Breast epithelium (tissue), 4 donors: ENCODE measurements at regions not wholly inside any gene's neighbourhood (a gene's known extent, or its start where the extent isn't known, plus 50 kb on each side); places are given as distances from the start of the nearest gene placed in this dataset.

ENCODE experiments used
- DNase-seq, 2 donors: peaks; one replicate each; pipeline ENCODE4 v3.0.0-alpha.2; 2019; ENCODE audit warnings: low spot score in 2 of 2
- H3K27ac ChIP-seq, 2 donors: fragments of 200-600 bp; sonication (generic) in 1 of 2; one replicate each; pipeline ENCODE4 v1.5.1; 2016 to 2019; ENCODE audit warnings: mild to moderate bottlenecking in 1 of 2
- H3K27me3 ChIP-seq, 2 donors: fragments of 200-600 bp; sonication (generic) in 1 of 2; one replicate each; pipeline versions ENCODE4 v1.5.1 to v1.6.0; 2017 to 2019; ENCODE audit warnings: control low read depth in 1 of 2, mild to moderate bottlenecking in 1 of 2
- H3K36me3 ChIP-seq: fragments of 200-600 bp; one replicate; pipeline ENCODE4 v1.5.1; 2019
- H3K4me1 ChIP-seq, 2 donors: fragments of 200-600 bp; sonication (generic); one replicate each; pipeline ENCODE4 v1.5.1; 2016 to 2019; ENCODE audit warnings: control low read depth in 1 of 2
- H3K4me3 ChIP-seq, 3 donors: fragments of 200-600 bp; sonication (generic); 1 replicate in 2 of 3; 2 replicates in 1 of 3; pipeline ENCODE4 v1.5.1; 2016 to 2019; ENCODE audit warnings: mild to moderate bottlenecking in 3 of 3, moderate library complexity in 2 of 3
- H3K9me3 ChIP-seq, 2 donors: fragments of 200-600 bp; sonication (generic) in 1 of 2; one replicate each; pipeline ENCODE4 v1.5.1; 2016 to 2019; ENCODE audit warnings: control low read depth in 1 of 2
- POLR2A ChIP-seq: fragments of 450-650 bp; IDR thresholded peaks from one replicate; pipeline ENCODE4 v1.6.1; 2016; ENCODE audit warnings: antibody characterized with exemption, mild to moderate bottlenecking, moderate library complexity
- POLR2AphosphoS5 ChIP-seq, 3 donors: sonication (generic); formaldehyde crosslinking; IDR thresholded peaks; one replicate each; pipeline ENCODE4 v1.6.1; 2017; ENCODE audit warnings: antibody characterized with exemption in 3 of 3
- intact Hi-C: fragments of 100-400 bp; cut with DNase I; formaldehyde crosslinking; loops from one replicate; pipeline ENCODE4 v1.15.1; 2023; ENCODE audit warnings: low total_unique reads
- TF ChIP-seq, protein P1 (sequence below), 3 donors: fragments of 450-650 bp; IDR thresholded peaks; one replicate each; pipeline ENCODE4 v1.5.1; 2016 to 2017; ENCODE audit warnings: antibody characterized with exemption in 3 of 3, mild to moderate bottlenecking in 3 of 3, moderate library complexity in 3 of 3

DNA sequence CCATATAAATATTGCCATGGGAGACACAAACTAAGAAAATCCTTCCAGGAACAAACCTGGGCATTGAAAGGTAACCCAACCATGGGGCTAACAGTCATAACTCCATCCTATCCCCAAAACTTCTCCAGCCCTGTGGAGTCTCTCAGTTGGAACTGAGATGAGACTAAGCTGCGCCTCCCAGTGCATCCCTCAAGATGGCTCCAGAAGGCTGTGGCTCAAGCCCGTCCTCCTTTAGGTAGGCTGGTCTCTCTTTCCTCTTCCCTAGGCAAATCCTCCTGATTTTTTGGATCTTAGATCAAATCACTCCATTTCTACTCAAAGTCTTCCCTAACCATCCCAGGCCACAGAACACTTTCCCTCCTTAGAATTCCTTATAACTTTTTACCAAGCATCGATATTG, 364.3 kb upstream of the CCDC196 start:
- TF ChIP-seq POLR2A (no peak), POLR2AphosphoS5 (IDR thresholded peaks at IDR 0.05) (no peak)
- TF ChIP-seq, protein P1, sequence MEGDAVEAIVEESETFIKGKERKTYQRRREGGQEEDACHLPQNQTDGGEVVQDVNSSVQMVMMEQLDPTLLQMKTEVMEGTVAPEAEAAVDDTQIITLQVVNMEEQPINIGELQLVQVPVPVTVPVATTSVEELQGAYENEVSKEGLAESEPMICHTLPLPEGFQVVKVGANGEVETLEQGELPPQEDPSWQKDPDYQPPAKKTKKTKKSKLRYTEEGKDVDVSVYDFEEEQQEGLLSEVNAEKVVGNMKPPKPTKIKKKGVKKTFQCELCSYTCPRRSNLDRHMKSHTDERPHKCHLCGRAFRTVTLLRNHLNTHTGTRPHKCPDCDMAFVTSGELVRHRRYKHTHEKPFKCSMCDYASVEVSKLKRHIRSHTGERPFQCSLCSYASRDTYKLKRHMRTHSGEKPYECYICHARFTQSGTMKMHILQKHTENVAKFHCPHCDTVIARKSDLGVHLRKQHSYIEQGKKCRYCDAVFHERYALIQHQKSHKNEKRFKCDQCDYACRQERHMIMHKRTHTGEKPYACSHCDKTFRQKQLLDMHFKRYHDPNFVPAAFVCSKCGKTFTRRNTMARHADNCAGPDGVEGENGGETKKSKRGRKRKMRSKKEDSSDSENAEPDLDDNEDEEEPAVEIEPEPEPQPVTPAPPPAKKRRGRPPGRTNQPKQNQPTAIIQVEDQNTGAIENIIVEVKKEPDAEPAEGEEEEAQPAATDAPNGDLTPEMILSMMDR (IDR thresholded peaks at IDR 0.05), result no peak
- Histone ChIP-seq H3K4me1 (no peaks in the 10 kb centered on the region), H3K4me3 (no peak overlapping the region), H3K27ac (no peak overlapping the region), H3K36me3 (no peaks in the 10 kb centered on the region), H3K27me3 (no peaks in the 10 kb centered on the region), H3K9me3 (no peaks in the 10 kb centered on the region)
- intact Hi-C loops, result no loop called here
- no peak for DNase-seq

DNA sequence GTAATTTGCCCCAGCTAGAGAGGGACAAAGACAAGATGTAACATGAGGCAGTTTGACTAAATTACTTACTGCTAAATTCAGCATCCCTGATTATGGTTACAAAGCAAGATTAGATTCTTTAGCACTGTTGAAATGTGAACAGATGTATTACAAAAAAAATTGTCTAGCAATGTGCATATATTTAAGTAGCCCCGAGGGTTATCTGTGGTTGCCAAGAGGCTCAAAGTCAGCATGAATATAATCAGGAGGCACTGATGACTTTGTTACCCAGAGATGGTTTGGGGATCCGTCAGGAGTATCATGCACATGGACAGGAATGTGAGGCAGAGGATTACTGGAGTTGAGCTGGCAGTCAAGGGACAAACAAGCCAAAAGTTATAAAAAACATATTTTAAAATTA, 356.9 kb upstream of the CCDC196 start:
- Histone ChIP-seq H3K9me3 (no peaks in the 10 kb centered on the region), H3K4me1 (no peaks in the 10 kb centered on the region), H3K36me3 (no peaks in the 10 kb centered on the region), H3K27ac (no peak overlapping the region), H3K27me3 (no peaks in the 10 kb centered on the region), H3K4me3 (no peak overlapping the region)
- DNase-seq, result no peak
- intact Hi-C loops, result no loop called here
- TF ChIP-seq POLR2A (no peak), POLR2AphosphoS5 (IDR thresholded peaks at IDR 0.05) (no peak)
- TF ChIP-seq, protein P1 (IDR thresholded peaks at IDR 0.05), result no peak

DNA sequence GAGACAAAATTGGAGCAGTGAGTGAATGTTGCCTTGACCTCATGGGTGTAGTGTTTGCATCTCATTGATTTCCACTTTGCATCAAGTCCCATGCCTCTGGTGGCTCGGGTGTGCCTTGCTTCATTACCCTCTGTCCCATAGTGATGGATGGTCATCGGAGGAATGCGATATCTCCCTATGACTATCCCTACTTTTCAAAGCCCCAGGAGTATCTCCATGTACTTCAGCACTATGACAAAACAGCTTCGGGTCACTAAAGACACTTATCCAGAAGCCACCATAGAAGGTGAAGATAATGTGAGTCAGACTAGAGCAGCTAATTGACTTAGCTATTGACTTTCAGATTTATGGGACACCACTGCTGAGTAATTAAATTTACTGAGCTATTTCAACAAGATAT, 355.1 kb upstream of the CCDC196 start:
- intact Hi-C loops, result no loop called here
- TF ChIP-seq, protein P1 (IDR thresholded peaks at IDR 0.05), result no peak
- no peak for TF ChIP-seq POLR2A
- TF ChIP-seq POLR2AphosphoS5 (IDR thresholded peaks at IDR 0.05), result no peak
- H3K9me3 ChIP-seq, result no peaks in the 10 kb centered on the region

DNA sequence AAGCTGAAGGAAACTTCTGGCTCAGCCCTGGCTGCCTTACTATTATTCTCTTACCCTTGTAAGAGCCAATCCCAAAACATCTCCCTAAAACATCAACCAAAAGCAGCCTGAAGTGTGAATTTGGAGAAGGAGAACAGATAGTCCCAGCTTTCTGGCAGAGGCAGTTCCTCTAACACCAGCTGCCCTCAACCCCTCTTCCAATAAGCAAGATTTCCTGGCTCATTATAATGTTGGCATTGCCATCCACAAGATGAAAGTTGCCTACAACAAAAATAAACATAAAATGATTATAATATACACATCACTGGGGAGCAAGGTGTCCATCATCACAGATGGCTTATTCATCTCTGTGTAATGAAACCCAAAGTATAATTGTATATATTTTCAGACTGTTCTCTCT, 352.5 kb upstream of the CCDC196 start:
- no peaks in the 10 kb centered on the region for H3K36me3 ChIP-seq
- intact Hi-C loops, result no loop called here
- TF ChIP-seq, protein P1 (IDR thresholded peaks at IDR 0.05), result no peak
- TF ChIP-seq POLR2AphosphoS5 (IDR thresholded peaks at IDR 0.05) (no peak), POLR2A (no peak)

More for the DNA sequence above, 355.1 kb upstream of the CCDC196 start:
- H3K36me3 ChIP-seq, result no peaks in the 10 kb centered on the region
- no peaks in the 10 kb centered on the region for H3K27me3 ChIP-seq
- DNase-seq, result no peak
- H3K27ac ChIP-seq, result no peak overlapping the region
- H3K4me3 ChIP-seq, result no peak overlapping the region
- no peaks in the 10 kb centered on the region for H3K4me1 ChIP-seq

DNA sequence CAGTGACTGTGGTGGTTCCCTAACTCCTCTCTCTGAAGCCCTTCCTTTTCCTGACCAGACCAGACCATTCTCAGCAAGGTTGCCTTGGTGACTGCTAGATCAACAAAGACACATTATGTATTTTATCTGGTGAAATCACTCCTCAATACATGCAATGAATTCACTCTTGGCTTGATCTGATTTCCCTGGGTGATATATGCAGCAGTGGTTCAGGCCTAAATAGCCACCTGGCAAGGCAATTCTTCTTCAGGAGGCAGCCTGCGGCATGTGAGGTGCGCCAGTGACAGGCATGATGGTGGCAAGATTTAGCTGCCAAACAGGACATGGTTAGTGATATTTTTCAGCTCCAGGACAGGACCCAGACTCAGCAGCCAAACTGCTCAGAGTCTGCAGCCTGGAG, 350.3 kb upstream of the CCDC196 start:
- Histone ChIP-seq H3K27me3 (no peaks in the 10 kb centered on the region), H3K36me3 (no peaks in the 10 kb centered on the region), H3K9me3 (no peaks in the 10 kb centered on the region), H3K27ac (no peak overlapping the region), H3K4me1 (no peaks in the 10 kb centered on the region), H3K4me3 (no peak overlapping the region)
- DNase-seq, result no peak
- TF ChIP-seq POLR2AphosphoS5 (IDR thresholded peaks at IDR 0.05), result no peak
- no peak for TF ChIP-seq POLR2A
- TF ChIP-seq, protein P1 (IDR thresholded peaks at IDR 0.05), result no peak
- intact Hi-C loops, result no loop called here

More for the DNA sequence above, 352.5 kb upstream of the CCDC196 start:
- H3K9me3 ChIP-seq, result no peaks in the 10 kb centered on the region
- no peak overlapping the region for H3K27ac ChIP-seq
- H3K27me3 ChIP-seq, result no peaks in the 10 kb centered on the region
- no peaks in the 10 kb centered on the region for H3K4me1 ChIP-seq
- DNase-seq, result no peak
- no peak overlapping the region for H3K4me3 ChIP-seq
